Ovary (tissue), 3 donors: ENCODE measurements at regions not wholly inside any gene's neighbourhood (a gene's known extent, or its start where the extent isn't known, plus 50 kb on each side); places are given as distances from the start of the nearest gene placed in this dataset.

Experiments
- EP300 ChIP-seq: sonication (generic); formaldehyde crosslinking; IDR thresholded peaks from one replicate; pipeline ENCODE4 v1.6.1; 2017; ENCODE audit warnings: antibody characterized with exemption
- TF ChIP-seq, protein P1 (sequence below), 3 donors: fragments of 450-650 bp in 2 of 3; fragments of 200-600 bp in 1 of 3; IDR thresholded peaks; one replicate each; pipeline versions ENCODE4 v1.5.1 to v1.8.0; 2016 to 2022; ENCODE audit warnings: antibody characterized with exemption in 3 of 3, mild to moderate bottlenecking in 1 of 3
- donor health status: DM: no; HTN: no; CAD: no.

- TF ChIP-seq, protein P1, sequence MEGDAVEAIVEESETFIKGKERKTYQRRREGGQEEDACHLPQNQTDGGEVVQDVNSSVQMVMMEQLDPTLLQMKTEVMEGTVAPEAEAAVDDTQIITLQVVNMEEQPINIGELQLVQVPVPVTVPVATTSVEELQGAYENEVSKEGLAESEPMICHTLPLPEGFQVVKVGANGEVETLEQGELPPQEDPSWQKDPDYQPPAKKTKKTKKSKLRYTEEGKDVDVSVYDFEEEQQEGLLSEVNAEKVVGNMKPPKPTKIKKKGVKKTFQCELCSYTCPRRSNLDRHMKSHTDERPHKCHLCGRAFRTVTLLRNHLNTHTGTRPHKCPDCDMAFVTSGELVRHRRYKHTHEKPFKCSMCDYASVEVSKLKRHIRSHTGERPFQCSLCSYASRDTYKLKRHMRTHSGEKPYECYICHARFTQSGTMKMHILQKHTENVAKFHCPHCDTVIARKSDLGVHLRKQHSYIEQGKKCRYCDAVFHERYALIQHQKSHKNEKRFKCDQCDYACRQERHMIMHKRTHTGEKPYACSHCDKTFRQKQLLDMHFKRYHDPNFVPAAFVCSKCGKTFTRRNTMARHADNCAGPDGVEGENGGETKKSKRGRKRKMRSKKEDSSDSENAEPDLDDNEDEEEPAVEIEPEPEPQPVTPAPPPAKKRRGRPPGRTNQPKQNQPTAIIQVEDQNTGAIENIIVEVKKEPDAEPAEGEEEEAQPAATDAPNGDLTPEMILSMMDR (IDR thresholded peaks at IDR 0.05), result no peak
- no peak for TF ChIP-seq EP300
These were observed 107.1 kb upstream of the TTC34 start for GRCh38 chr1:2908561-2908960.
